GM10266 (cell line): ENCODE measurements at regions not wholly inside any gene's neighbourhood (a gene's known extent, or its start where the extent isn't known, plus 50 kb on each side); places are given as distances from the start of the nearest gene placed in this dataset.

Source experiments
- DNase-seq: peaks from one replicate; pipeline ENCODE4 v3.0.0; 2012; ENCODE audit errors: extremely low spot score
- TF ChIP-seq, protein P1 (sequence below): IDR thresholded peaks from 2 replicates; pipeline ENCODE4 v1.5.1; 2012; ENCODE audit warnings: mild to moderate bottlenecking, low read depth; ENCODE audit not compliant: control insufficient read depth, insufficient read depth; ENCODE audit errors: missing control alignments

- no peak for DNase-seq
- TF ChIP-seq, protein P1, sequence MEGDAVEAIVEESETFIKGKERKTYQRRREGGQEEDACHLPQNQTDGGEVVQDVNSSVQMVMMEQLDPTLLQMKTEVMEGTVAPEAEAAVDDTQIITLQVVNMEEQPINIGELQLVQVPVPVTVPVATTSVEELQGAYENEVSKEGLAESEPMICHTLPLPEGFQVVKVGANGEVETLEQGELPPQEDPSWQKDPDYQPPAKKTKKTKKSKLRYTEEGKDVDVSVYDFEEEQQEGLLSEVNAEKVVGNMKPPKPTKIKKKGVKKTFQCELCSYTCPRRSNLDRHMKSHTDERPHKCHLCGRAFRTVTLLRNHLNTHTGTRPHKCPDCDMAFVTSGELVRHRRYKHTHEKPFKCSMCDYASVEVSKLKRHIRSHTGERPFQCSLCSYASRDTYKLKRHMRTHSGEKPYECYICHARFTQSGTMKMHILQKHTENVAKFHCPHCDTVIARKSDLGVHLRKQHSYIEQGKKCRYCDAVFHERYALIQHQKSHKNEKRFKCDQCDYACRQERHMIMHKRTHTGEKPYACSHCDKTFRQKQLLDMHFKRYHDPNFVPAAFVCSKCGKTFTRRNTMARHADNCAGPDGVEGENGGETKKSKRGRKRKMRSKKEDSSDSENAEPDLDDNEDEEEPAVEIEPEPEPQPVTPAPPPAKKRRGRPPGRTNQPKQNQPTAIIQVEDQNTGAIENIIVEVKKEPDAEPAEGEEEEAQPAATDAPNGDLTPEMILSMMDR, result no peak
Observed at GRCh38 chr7:131949659-131950058, 393.2 kb upstream of the PODXL start.

GRCh38 chr7:131948434-131949053, 392.1 kb upstream of the PODXL start:
- TF ChIP-seq, protein P1, result no peak
- DNase-seq, result no peak

DNA sequence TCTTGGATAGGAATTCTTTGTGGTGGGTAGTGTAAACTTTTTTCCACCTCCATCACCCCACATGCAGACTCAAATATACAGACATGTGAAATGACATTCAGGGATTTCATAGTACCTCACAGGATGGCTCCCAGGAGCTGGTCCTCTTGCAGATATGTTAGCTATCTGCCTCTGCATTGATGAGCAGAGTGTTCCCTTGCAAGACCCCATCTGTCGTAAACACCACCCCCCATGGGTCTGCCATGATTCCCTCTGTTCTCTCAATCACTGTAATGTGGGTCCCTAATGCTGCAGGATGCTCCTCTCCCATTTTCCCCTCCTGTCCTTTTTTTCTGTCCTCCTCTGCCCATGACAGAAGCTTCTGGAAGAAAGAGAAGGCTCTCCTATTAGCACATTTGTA, 391.2 kb upstream of the PODXL start:
- DNase-seq, result no peak
- TF ChIP-seq, protein P1, result no peak

GRCh38 chr7:131945957-131946544, 389.6 kb upstream of the PODXL start:
- TF ChIP-seq, protein P1, result no peak
- no peak for DNase-seq

DNA sequence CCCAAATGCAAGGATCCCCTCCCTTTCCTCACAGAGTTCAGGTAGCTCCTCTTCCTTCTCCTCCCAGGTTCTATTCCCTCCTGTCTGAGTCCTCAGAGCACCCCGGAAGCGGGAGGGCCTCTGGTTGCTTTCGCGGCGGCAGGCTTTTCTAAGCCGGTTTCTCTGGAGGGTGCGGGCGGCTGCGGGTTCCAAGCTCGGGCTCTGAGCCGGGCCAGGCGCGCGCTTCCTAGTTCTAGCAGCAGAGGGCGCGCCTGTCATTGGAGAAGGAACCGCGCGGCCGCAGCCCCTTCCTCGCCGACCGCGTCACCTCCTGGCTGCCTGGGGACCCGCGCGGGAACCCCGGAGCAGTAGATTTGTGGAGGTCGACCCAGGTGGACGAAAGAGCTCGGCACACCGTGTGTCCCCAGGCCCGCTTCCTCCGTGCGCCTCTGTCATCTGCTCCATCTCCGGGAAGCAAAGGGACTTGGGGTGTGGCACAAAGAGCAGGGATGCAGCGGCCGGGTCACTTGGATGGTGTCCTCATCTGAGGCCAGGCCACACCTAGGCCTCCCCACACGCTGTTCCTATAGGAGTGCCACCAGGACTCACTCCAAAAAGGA, 389.0 kb upstream of the PODXL start:
- TF ChIP-seq, protein P1, result peak; percentile 76
- peak; percentile 49 for DNase-seq

DNA sequence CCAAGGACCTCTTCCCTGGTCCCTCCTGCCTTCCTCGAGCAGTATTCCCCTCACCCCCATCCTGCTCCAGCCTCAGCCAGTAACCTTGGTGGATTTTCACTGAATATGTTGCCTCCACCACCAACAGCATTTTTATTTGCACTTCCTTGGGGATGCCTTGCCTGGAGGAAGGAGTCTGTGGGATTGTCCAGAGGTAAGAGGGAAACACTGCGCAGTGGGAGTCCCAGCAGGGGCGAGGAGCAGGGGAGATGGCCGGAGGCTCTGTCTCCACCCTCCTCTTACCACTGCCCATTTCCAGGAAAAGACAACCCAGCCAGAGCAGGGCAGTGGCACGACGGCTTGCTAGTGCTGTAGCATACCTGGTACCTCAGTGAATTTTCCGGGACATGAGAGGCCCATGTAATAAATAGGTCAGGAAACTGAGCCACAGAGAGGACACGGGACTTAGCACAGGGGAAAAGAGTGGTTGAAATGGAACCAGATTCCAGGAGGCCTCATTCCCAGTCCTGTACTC, 388.2 kb upstream of the PODXL start:
- no peak for DNase-seq
- TF ChIP-seq, protein P1, result no peak

GRCh38 chr7:131943646-131944045, 387.2 kb upstream of the PODXL start:
- no peak for DNase-seq
- TF ChIP-seq, protein P1, result no peak
